OCI-LY1 (cell line): ENCODE measurements at regions not wholly inside any gene's neighbourhood (a gene's known extent, or its start where the extent isn't known, plus 50 kb on each side); places are given as distances from the start of the nearest gene placed in this dataset.

ENCODE experiments used
- H2AFZ ChIP-seq: fragments of 200-600 bp; sonication (generic), shearing (Covaris generic); 2 replicates; pipeline ENCODE4 v1.6.0; 2014; ENCODE audit warnings: antibody characterized with exemption, mild to moderate bottlenecking, low read length
- H3F3A ChIP-seq: fragments of 200-600 bp; sonication (generic), shearing (Covaris generic); 2 replicates; pipeline ENCODE4 v1.6.0; 2014; ENCODE audit warnings: mild to moderate bottlenecking, antibody characterized with exemption, low read length, moderate library complexity; ENCODE audit not compliant: insufficient read depth
- H3K27ac ChIP-seq: fragments of 200-600 bp; sonication (generic); 2 replicates; pipeline ENCODE4 v1.5.1; 2014; ENCODE audit warnings: low read length, mixed run types, mild to moderate bottlenecking, low read depth; ENCODE audit not compliant: poor library complexity, severe bottlenecking
- H3K27me3 ChIP-seq: fragments of 200-600 bp; sonication (generic); 2 replicates; pipeline ENCODE4 v1.6.0; 2014; ENCODE audit warnings: antibody characterized with exemption, mild to moderate bottlenecking, low read length, moderate library complexity; ENCODE audit not compliant: insufficient read depth
- H3K36me3 ChIP-seq: fragments of 200-600 bp; sonication (generic); 2 replicates; pipeline ENCODE4 v1.6.1; 2014; ENCODE audit warnings: mild to moderate bottlenecking, antibody characterized with exemption, low read length, moderate library complexity, mixed read lengths; ENCODE audit not compliant: insufficient read depth
- H3K4me1 ChIP-seq: fragments of 200-600 bp; sonication (generic); 2 replicates; pipeline ENCODE4 v1.5.1; 2014; ENCODE audit warnings: mild to moderate bottlenecking, low read length, moderate library complexity; ENCODE audit not compliant: insufficient read depth, severe bottlenecking
- H3K4me2 ChIP-seq: fragments of 200-600 bp; sonication (generic), shearing (Covaris generic); 2 replicates; pipeline ENCODE4 v1.6.1; 2014; ENCODE audit warnings: low read length
- H3K4me3 ChIP-seq: fragments of 200-600 bp; sonication (generic); 2 replicates; pipeline ENCODE4 v1.5.1; 2014; ENCODE audit warnings: low read length, low read depth, mild to moderate bottlenecking, mixed read lengths; ENCODE audit not compliant: poor library complexity, severe bottlenecking
- H3K79me2 ChIP-seq: fragments of 200-600 bp; shearing (Covaris generic); 2 replicates; pipeline ENCODE4 v1.6.1; 2016; ENCODE audit warnings: mixed run types, low read length, mixed read lengths; ENCODE audit not compliant: insufficient read depth
- H3K9ac ChIP-seq: fragments of 200-600 bp; sonication (generic), shearing (Covaris generic); 2 replicates; pipeline ENCODE4 v1.6.1; 2014; ENCODE audit warnings: mild to moderate bottlenecking, low read length, mixed read lengths
- H3K9me2 ChIP-seq: fragments of 200-600 bp; sonication (generic), shearing (Covaris generic); 2 replicates; pipeline ENCODE4 v1.6.1; 2014; ENCODE audit warnings: low read depth, mild to moderate bottlenecking, low read length, mixed read lengths
- H3K9me3 ChIP-seq: fragments of 200-600 bp; shearing (Covaris generic); 2 replicates; pipeline ENCODE4 v1.6.1; 2014; ENCODE audit warnings: low read length, mixed read lengths
- H4K20me1 ChIP-seq: fragments of 200-600 bp; sonication (generic), shearing (Covaris generic); 2 replicates; pipeline ENCODE4 v1.6.0; 2016; ENCODE audit warnings: mild to moderate bottlenecking, low read length; ENCODE audit not compliant: insufficient read depth
- EZH2 ChIP-seq: fragments of 200-600 bp; sonication (generic), shearing (Covaris generic); IDR thresholded peaks from 2 replicates; pipeline ENCODE4 v1.8.0; 2017; ENCODE audit warnings: borderline replicate concordance, mixed run types, mild to moderate bottlenecking, antibody characterized with exemption, low read length, moderate library complexity, mixed read lengths
- TF ChIP-seq, protein P1 (sequence below): fragments of 200-600 bp; sonication (generic), shearing (Covaris generic); IDR thresholded peaks from 2 replicates; pipeline ENCODE4 v1.5.1; 2017; ENCODE audit warnings: mild to moderate bottlenecking, antibody characterized with exemption, low read length, moderate library complexity, mixed read lengths

GRCh38 chr6:3984494-3984893 is 94.4 kb downstream of the FAM217A start:
- no peaks in the 10 kb centered on the region for H3K9me3 ChIP-seq
- H3K4me3 ChIP-seq = no peak overlapping the region
- no peak overlapping the region for H3K27ac ChIP-seq
- TF ChIP-seq, protein P1, sequence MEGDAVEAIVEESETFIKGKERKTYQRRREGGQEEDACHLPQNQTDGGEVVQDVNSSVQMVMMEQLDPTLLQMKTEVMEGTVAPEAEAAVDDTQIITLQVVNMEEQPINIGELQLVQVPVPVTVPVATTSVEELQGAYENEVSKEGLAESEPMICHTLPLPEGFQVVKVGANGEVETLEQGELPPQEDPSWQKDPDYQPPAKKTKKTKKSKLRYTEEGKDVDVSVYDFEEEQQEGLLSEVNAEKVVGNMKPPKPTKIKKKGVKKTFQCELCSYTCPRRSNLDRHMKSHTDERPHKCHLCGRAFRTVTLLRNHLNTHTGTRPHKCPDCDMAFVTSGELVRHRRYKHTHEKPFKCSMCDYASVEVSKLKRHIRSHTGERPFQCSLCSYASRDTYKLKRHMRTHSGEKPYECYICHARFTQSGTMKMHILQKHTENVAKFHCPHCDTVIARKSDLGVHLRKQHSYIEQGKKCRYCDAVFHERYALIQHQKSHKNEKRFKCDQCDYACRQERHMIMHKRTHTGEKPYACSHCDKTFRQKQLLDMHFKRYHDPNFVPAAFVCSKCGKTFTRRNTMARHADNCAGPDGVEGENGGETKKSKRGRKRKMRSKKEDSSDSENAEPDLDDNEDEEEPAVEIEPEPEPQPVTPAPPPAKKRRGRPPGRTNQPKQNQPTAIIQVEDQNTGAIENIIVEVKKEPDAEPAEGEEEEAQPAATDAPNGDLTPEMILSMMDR = no peak
- TF ChIP-seq EZH2 = no peak
- H3F3A ChIP-seq = no peaks in the 10 kb centered on the region
- H2AFZ ChIP-seq = no peak overlapping the region
- H3K79me2 ChIP-seq = no peaks in the 10 kb centered on the region
- no peaks in the 10 kb centered on the region for H4K20me1 ChIP-seq
- H3K9ac ChIP-seq = no peak overlapping the region
- no peaks in the 10 kb centered on the region for H3K36me3 ChIP-seq
- H3K4me2 ChIP-seq = no peak overlapping the region
- no peaks in the 10 kb centered on the region for H3K9me2 ChIP-seq
- H3K27me3 ChIP-seq = no peaks in the 10 kb centered on the region
- no peaks in the 10 kb centered on the region for H3K4me1 ChIP-seq

- TF ChIP-seq, protein P1 = no peak
- TF ChIP-seq EZH2 = no peak
- Histone ChIP-seq H3K79me2 (no peaks in the 10 kb centered on the region), H3F3A (no peaks in the 10 kb centered on the region), H3K36me3 (no peaks in the 10 kb centered on the region), H3K4me2 (no peak overlapping the region), H3K27ac (no peak overlapping the region), H3K9me3 (no peaks in the 10 kb centered on the region), H3K9ac (no peak overlapping the region), H3K9me2 (no peaks in the 10 kb centered on the region), H3K27me3 (no peaks in the 10 kb centered on the region), H4K20me1 (no peaks in the 10 kb centered on the region), H3K4me3 (no peak overlapping the region), H3K4me1 (no peaks in the 10 kb centered on the region), H2AFZ (no peak overlapping the region)
Observed at GRCh38 chr6:3986241-3986640, 92.7 kb downstream of the FAM217A start.

- no peaks in the 10 kb centered on the region for H3K4me1 ChIP-seq
- H3K4me2 ChIP-seq = no peak overlapping the region
Observed at GRCh38 chr6:3987053-3987452, 91.9 kb downstream of the FAM217A start.

More at GRCh38 chr6:3987053-3987452, 91.9 kb downstream of the FAM217A start:
- H3K4me3 ChIP-seq = no peak overlapping the region
- H3K79me2 ChIP-seq = no peaks in the 10 kb centered on the region
- no peaks in the 10 kb centered on the region for H4K20me1 ChIP-seq
- no peaks in the 10 kb centered on the region for H3F3A ChIP-seq
- no peaks in the 10 kb centered on the region for H3K9me2 ChIP-seq
- no peak overlapping the region for H2AFZ ChIP-seq
- H3K36me3 ChIP-seq = no peaks in the 10 kb centered on the region
- no peaks in the 10 kb centered on the region for H3K27me3 ChIP-seq
- H3K27ac ChIP-seq = no peak overlapping the region
- TF ChIP-seq, protein P1 = no peak
- no peak for TF ChIP-seq EZH2
- no peak overlapping the region for H3K9ac ChIP-seq
- H3K9me3 ChIP-seq = no peaks in the 10 kb centered on the region
